GM23248 (cell line): ENCODE measurements at regions not wholly inside any gene's neighbourhood (a gene's known extent, or its start where the extent isn't known, plus 50 kb on each side); places are given as distances from the start of the nearest gene placed in this dataset.

Source experiments
- EZH2 ChIP-seq: fragments of 200-600 bp; sonication (generic); IDR thresholded peaks from 2 replicates; pipeline ENCODE4 v1.6.1; 2018; ENCODE audit warnings: antibody characterized with exemption, mild to moderate bottlenecking; ENCODE audit not compliant: insufficient read depth, poor library complexity, severe bottlenecking
- EZH2phosphoT487 ChIP-seq: fragments of 200-600 bp; sonication (generic); IDR thresholded peaks from 2 replicates; pipeline ENCODE4 v1.6.1; 2018; ENCODE audit warnings: antibody characterized with exemption, moderate library complexity, mild to moderate bottlenecking, low read depth; ENCODE audit not compliant: insufficient read depth

GRCh38 chrX:28303486-28303885 is 283.8 kb upstream of the IL1RAPL1 start:
- TF ChIP-seq EZH2phosphoT487 (no peak), EZH2 (no peak)
